Vagina (tissue), 2 donors: ENCODE measurements at regions not wholly inside any gene's neighbourhood (a gene's known extent, or its start where the extent isn't known, plus 50 kb on each side); places are given as distances from the start of the nearest gene placed in this dataset.

ENCODE experiments used
- CTCF ChIP-seq, 3 experiments: fragments of 450-650 bp in 2 of 3; fragments of 200-600 bp in 1 of 3; sonication (generic) in 1 of 3; IDR thresholded peaks; one replicate each; pipeline ENCODE4 v1.5.1; 2017 to 2019; ENCODE audit warnings: antibody characterized with exemption in 3 of 3, mild to moderate bottlenecking in 2 of 3, moderate library complexity in 2 of 3
- POLR2AphosphoS5 ChIP-seq, 2 donors: sonication (generic); formaldehyde crosslinking; IDR thresholded peaks; one replicate each; pipeline ENCODE4 v1.9.0; 2017; ENCODE audit warnings: antibody characterized with exemption in 2 of 2, mild to moderate bottlenecking in 2 of 2, low read depth in 1 of 2; ENCODE audit not compliant: insufficient read depth in 1 of 2

- TF ChIP-seq CTCF (IDR thresholded peaks at IDR 0.05) (no peak), POLR2AphosphoS5 (IDR thresholded peaks at IDR 0.05; ENCODE audit: insufficient read depth in 1 of 2, low read depth in 1 of 2) (no peak)
These were observed 378.0 kb downstream of the ANXA1 start for GRCh38 chr9:73529666-73530065.
